GM21737 (cell line): ENCODE measurements at regions not wholly inside any gene's neighbourhood (a gene's known extent, or its start where the extent isn't known, plus 50 kb on each side); places are given as distances from the start of the nearest gene placed in this dataset.

Experiments
- ATAC-seq: cut with Tn5 transposase; IDR thresholded peaks from one replicate; pipeline ENCODE4 v1.9.1; 2021; ENCODE audit warnings: mild to moderate bottlenecking, moderate library complexity; ENCODE audit not compliant: unreplicated experiment

DNA sequence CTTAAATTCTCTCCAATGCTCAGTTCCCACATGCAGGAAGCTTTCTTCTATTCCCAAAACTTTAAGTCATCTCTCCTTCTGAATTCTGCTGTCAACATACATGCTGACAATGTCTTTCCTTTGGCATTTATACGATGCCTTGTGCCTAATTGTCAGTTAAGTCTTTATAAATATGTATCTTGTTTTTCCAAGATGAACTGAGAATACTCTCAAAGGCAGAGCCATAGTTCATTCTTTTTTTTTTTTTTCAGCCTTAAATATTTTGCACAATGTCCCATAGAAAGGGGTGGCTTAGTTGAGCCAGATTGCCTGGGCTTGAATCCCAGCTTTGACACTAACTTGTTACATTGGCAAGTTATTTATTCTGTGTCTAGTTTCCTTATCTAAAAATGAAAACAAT lies 210.6 kb downstream of the QDPR start:
- no peak for ATAC-seq

DNA sequence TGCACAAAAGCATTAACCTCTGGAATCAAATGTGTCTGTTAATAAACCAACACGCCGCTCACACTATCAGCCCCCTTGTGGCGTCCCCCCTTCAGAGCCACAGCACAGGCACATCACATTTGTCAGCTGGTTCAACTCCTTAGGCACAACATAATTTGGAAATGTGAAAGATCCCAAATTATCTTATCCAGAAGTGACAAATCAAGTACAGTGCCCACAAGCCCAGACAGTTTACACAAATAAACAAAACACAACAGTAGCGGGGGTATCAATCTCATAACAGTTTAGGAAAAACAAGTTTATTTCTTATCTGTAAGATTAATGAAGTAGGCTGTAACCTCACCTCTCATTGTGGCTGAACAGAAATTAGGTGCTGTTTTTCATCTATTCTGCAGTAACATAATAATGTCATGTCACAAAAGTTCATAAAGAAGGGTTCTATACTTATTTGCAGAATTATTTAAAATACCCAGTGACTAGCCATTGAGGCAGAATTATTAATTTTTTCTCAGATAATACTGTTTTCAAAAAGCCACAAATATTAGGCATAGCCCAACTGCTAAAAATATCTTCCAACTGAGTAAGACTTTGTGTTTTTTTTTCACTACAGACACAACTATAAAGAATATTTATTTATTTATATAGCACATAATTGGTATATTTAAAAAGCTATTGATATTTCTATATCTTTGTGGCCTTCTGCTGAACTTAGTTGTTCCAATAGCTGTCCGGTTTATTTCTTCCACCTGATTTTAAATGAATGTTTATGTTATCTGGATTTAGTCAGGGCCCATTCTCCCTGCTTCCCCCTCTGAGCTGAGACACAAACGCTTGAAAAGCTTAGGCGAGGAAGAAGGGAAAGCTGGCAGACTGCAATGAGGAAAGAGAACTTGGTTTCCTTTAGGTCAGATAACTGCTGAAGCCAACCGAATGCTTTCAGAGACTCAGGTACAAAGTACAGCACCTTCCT lies 214.7 kb downstream of the QDPR start:
- no peak for ATAC-seq

DNA sequence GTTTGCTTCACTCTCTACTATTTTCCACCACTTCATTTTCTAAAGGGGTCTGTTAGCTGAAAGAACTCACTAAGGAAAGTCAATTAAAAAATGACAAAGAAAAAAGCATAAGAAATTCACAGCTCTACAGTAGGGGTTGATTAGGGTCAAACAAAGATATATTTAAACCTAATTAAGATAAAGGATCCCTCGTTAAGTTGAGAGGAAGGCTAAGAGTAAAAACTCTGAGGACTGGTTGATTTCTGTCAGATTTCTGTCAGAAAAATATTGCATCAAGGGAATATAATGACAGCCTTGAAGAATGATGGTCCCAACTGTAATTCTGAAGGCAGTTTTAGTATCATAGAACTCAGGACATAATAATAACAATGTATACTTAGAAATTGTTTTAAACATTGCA lies 218.0 kb downstream of the QDPR start:
- ATAC-seq: no peak

DNA sequence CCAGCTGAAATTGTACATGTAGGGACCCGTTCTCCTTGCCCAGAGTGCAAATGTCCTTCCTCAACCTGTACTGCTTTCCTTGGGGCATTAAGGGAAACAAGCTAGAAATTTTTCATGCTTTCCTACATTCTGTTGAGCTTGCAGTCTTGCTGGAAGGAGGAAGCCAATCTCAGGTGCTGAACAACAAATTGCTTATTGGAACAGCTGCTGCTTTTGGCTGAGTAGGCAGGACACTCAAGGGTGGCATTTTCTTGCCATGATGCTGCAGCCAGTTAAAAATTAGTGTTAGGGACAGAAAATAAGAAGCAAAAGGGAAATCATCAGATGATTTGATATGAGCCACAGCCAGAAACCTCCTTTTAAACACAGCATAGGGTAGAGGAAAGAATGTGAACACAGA lies 223.7 kb downstream of the QDPR start:
- ATAC-seq: no peak

DNA sequence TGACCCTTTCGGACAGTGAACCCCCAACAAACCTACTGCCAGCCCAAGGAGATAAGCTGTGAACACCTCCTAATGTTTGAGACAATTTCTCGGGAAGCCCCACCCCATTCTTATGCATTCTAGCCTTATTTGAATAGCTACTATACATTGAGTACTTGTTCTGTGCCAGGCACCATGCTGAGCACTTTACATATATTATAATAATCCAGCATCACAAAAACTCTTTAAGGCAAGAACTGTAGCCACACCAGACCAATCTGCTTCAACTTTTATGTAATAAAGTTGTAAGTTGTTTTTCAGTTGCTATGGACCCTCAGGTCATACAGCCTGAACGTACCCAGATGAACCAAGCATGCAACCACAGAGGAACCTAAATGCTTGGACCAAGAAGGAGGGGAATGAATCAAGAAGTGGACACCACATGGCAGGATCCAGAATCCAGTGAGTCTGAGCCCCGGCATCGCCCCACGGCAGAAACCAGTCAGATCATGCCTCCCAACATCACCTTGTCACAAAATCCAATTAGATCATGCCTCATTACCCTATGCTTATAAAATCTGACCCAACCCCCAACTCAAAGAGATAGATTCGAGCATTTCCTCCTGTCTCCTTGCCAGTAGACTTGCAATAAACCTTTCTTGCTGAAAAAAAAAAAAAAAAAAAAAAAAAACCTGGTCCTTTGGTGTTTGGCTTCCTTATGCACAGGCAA lies 225.0 kb downstream of the QDPR start:
- ATAC-seq: no peak

DNA sequence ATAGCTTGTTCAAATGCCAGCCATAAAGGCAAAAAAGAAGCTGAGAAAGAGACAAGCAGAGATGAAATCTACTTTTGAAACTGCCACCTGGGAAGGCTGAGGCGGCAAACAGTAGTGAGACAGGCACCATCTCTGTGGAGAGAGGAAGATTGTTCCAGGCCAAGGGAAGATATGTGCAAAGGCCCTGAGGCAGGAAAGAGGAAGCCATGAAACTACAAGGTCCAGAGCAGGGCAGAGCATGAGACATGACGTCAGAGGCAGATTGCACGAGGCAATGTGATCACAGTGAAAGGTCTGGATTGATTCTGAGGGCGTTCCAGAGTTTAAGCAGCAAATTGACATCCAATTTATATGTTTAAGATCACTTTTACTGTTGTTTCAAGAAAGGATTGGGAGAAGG lies 226.1 kb downstream of the QDPR start:
- no peak for ATAC-seq

DNA sequence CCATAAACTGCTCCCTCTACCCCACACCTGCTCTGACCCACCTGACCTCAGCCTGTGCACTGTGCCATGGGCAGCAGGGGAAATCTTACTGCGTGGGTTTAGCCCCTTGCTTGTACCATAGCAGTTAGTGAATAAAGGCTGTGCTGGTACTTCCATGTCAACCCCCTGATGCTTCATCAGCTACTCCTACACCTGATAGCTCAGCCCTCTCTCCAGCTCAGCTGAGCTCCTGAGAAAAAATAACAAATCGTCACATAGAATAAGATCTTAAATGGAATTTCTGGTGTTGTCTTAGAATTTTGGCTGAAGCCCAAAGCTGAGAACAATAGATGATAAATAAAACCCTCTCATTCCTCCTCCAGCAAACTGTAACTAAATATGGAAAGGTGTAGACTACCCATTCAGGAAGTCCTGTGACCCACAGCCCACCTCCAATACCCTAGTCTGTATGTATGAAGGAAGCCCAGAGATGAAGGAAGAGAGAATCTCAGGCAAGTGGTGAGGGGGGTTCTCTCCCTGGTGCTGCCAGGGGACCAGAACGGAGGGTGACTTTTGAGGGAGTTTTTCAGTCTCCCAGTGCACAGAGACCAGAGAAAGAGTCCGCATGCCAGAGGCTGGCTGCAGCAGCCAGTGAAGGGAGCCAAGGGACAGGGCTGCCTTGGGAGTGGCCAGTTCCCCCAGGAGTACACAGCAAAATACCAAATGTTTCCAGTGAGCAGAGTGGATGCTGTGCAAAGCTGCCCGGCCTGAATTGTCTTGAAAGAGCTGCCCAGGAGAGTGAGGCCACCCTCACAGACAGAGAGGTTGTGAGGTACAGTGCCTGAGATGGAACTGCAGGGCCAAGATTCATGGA lies 227.3 kb downstream of the QDPR start:
- no peak for ATAC-seq

DNA sequence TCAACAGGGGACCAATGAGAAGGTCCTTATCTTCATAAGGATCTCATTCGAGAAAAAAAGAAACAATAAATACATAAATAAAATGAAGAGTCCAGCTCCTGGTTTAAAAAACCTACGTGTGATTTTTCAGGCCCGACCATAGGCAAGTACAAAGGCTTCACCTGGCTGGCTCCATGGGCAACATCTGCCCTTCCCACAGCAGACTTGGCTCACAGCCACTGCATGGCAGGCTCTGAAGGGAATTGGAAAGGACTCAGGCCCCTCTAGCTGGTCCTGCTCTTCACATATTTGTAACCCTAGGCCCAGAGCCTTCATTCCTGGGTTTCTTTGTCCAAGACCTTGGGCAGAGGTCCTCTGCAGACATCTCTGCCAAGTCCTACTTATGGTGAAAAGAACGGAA lies 228.1 kb downstream of the QDPR start:
- no peak for ATAC-seq

DNA sequence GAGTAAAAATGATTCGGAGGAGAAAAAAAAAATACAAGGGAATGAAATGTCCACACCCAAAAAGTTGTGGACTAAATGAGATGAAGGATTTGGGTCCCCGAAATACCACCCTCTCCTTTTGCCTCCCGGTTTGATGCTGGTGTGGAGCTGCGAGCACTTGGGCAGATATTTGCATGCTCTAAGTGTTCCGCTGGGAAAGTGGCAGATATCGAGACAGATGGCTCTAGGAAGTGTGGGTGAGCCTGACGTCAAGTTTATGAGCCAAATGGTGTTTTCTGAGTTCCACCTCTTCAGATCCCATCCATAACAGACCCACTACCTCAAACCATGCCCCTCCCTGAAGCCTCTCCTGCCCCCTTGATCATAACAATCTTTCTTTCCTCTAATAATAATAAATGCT lies 228.6 kb downstream of the QDPR start:
- no peak for ATAC-seq

DNA sequence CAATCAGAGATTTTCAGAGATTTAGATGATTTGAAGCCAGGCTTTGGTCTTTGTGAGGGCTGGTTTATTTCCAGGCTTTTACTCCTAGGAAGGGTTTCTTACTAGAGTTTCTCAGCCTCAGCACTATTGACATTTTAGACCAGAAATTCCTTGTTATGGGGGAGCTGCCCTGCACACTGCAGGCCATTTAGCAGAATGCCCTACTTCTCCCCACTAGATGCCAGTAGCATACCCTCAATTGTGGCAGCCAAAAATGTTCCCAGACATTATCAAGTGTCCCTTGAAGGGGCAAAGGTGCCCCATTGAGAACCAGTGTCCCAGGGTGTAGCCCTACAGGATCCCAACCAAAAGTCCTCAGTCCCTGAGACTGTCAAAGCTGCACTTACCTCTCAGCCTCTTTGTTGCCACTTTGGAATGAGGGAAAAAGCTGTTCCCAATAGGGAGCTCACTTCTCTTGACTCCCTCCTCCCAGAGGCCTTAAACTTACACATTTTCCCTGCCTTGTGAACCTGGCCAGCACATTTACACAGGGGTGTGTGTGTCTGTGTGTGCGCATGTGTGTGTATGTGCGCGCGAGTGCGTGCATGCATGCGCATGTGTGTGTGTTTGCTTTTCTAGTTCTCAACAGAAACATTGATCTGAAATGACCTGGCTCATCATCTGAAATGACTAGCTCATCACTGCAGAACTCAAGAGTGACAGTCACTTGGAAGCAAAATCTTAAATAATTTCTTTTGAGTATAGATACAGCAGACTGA lies 231.4 kb downstream of the QDPR start:
- ATAC-seq: no peak

DNA sequence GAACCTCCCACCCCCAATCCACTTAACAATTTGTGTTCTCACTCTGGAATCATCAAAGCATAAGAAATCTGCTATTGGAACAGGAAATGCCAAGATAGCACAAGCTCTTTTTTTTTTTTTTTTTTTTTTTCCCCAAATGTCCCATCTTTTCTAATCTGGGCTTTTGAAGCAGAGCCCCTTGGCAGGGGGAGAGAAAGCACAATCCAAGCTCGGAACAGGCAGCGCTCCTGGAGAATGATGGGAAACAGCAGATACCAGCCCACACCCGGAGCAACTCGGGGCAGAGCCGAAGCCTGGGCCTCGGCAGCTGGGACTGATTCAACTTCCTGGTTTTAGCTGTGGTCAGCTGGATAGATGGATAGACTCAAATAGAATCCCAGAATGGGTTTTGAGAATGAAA lies 235.1 kb downstream of the QDPR start:
- ATAC-seq: no peak

DNA sequence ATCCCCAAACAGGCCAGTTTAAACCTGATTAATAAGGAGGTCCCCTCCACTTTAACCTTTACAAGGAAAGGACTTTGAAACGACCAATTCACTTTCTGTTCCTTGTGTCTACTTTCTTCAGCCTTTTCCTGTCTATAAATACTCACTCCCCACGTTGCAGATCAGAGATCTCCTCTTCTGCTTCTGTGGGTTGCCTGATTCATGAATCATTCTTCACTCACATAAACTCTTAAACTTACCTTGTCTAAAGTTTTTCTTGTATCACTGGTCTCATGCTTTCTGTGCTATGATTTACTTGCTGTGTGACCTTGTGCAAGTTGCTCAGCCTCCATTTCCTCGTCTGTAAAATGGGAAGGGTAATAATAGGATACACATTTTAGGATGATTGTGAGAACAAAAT lies 236.1 kb downstream of the QDPR start:
- no peak for ATAC-seq

DNA sequence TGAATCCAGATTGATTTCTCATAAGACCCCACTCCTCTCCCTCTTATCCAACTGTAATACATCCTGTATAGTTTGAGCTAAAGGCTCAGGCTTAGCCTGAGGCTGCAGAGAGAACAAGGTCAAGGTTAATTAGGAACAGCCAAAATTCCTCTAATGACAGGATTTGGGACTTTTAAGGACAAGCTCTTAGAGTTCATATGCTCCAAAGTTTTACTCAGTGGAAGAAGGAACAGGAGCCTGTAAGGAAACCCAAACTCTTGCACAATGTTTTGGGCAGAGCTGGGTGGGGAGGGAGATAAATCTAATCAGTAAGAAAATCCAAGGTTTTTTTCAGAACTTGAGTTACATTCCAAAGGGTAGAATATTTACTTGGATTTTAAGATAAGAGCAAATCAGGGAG lies 238.8 kb downstream of the QDPR start:
- ATAC-seq: no peak

DNA sequence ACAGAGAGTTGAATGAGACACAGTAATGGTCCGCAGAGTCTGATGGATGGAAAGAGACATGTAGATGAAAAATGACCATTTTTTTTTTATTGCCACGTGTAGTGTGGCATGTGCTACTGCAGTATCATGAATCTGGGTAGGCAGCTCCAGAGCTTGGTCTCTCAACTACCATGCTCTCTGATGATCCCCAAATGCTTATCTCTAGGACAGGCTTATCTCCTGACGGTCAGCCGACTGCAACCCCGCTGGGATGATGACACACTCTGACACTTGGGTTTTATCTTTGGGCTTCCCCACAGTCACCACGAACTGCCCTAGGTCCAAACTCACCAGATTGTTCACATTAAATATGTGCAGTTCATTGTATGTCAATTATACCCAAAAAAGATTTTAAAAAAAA lies 239.7 kb downstream of the QDPR start:
- no peak for ATAC-seq

DNA sequence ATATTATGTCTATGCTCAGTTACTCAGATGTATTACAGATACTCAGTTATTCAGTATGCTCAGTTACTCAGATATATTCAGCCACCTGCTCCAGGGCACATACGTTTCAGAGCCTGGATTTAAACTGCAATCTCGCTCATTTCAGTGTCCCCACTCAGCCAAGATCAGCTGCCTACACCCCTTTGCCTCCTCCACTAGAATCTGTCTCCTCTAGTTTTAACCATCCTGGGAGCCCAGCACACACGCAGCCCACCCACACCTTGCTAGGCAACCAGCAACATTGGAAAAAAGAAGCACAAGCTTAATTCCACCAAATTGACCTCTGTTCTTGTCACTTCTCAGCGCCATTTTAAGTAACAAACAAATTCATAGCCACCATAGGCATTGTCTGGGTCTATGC lies 246.2 kb downstream of the QDPR start:
- no peak for ATAC-seq

DNA sequence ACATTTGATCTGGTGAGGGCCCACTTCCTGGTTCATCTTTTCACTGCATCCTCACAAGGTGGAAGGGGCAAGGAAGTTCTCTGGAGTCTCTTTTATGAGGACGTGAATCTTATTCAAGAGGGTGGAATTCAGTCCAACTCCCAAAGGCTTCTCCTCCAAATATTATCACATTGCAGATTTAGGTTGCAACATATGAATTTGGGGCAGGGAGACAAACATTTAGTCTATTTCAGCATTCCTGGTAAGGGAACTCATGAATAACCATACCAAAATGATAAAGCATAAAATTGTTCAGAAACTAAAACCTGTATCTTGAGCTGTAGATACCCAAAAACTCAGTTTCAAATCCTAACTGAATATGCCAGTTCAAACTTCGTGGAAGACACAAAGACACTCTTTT lies 246.8 kb downstream of the QDPR start:
- no peak for ATAC-seq

DNA sequence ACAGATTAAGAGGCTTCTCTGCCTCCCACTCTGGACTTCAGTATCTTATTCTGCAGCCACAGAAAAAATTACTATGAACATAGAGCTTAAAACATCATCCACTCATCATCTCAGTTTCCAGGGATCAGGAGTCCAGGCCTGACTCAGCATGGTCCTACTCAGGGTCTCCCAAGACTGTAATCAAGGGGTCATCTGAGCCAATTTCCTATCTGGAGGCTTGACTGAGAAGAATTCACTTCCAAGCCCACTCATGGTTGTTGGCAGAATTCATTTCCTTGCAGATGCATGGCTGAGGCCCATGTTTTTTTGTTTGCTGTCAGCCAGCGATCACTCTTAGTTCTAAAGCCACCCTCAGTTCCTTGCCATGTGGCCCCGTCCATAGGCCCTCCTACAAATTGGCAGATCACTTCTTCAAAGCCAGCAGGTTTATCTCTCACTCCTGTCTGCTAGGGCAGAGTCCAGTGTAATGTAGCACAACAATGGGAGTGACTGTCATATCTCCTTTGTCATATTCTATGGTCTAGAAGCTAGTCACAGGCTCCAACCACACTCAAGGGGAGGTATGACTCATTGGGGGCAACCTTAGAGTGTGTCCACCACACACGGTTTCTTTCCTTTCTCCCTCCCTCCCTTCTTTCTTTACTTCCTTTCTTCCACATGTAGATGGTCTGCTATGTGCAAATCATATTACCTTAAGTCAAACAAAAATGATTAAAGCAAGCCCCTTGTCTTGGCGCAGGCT lies 251.6 kb downstream of the QDPR start:
- ATAC-seq: no peak

DNA sequence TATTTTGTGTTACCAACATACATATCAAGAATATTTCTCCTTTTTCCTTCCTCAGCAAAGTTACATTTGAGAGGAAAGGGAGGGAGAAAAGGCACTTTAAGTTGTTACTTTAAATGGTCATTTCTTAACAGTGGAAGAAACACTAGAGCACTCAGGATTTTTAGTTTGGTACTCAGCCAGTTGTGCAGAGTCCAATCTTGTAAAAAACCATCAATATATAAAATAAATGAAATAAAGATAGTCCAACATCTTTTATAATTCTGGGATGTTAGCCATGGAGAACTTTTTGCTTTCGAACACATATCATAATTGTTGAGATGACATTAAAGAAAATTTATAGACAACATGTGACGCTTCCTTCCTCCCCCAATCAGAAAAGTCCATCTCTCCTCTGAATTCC lies 253.8 kb downstream of the QDPR start:
- no peak for ATAC-seq

DNA sequence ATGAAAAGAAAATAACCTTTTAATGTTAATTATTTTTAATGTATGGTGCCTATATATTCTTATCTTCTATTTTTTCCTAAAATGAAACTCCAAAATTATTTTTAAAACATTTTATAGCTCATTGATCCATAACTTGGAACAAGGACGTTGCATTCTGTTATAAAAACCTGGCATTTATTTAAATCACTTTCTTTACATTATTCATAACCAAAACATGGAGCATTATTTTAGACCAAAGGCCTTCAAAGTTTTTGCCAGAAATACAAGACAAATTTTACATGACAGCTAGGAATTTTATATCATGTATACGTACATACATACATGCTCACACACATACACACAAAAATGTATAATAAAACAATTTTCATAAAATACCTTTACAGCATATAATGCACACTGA lies 259.8 kb downstream of the QDPR start:
- ATAC-seq: no peak

DNA sequence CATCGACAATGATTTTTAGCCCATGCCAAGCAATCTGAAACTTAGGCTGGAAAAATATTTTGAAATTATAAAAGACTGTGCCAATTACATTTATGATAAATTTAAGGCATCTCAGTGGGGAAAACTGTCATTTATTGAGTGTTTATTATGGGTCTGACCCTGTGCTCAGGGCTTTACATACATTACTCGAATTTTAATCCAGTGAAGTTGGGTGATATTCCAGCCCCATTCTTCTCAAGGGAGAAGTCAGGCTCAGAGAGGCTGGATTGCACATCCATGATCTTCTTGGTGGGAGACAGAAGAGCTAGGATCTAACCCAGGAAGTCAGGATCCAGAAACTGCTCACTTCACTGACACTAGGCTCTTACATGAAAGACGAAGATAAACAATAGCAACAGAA lies 260.8 kb downstream of the QDPR start:
- no peak for ATAC-seq
